Loucy (cell line): ENCODE measurements at regions not wholly inside any gene's neighbourhood (a gene's known extent, or its start where the extent isn't known, plus 50 kb on each side); places are given as distances from the start of the nearest gene placed in this dataset.

Source experiments
- H2AFZ ChIP-seq: fragments of 200-600 bp; sonication (generic); 2 replicates; pipeline ENCODE4 v1.6.0; 2016; ENCODE audit warnings: antibody characterized with exemption, mild to moderate bottlenecking, low read length, moderate library complexity
- H3F3A ChIP-seq: fragments of 200-600 bp; 2 replicates; pipeline ENCODE4 v1.6.0; 2016; ENCODE audit warnings: antibody characterized with exemption, low read depth, mild to moderate bottlenecking
- H3K27me3 ChIP-seq: fragments of 200-600 bp; sonication (generic); 2 replicates; pipeline ENCODE4 v1.6.1; 2014; ENCODE audit warnings: low read length, mild to moderate bottlenecking; ENCODE audit not compliant: insufficient read depth, poor library complexity, severe bottlenecking
- H3K36me3 ChIP-seq: fragments of 200-600 bp; sonication (generic); 2 replicates; pipeline ENCODE4 v1.6.1; 2016; ENCODE audit warnings: low read length; ENCODE audit not compliant: insufficient read depth
- H3K4me1 ChIP-seq: fragments of 200-600 bp; sonication (generic); 2 replicates; pipeline ENCODE4 v1.5.1; 2014; ENCODE audit warnings: low read length, mild to moderate bottlenecking; ENCODE audit not compliant: insufficient read depth, poor library complexity, severe bottlenecking
- H3K4me2 ChIP-seq: fragments of 200-600 bp; sonication (generic); 2 replicates; pipeline ENCODE4 v1.6.0; 2014; ENCODE audit warnings: antibody characterized with exemption, low read length, low read depth, mild to moderate bottlenecking; ENCODE audit not compliant: poor library complexity, severe bottlenecking
- H3K4me3 ChIP-seq: fragments of 200-600 bp; sonication (generic); 2 replicates; pipeline ENCODE4 v1.5.1; 2014; ENCODE audit warnings: low read length, mild to moderate bottlenecking, mixed read lengths; ENCODE audit not compliant: poor library complexity, severe bottlenecking
- H3K79me2 ChIP-seq: fragments of 200-600 bp; sonication (generic); 2 replicates; pipeline ENCODE4 v1.6.1; 2014; ENCODE audit warnings: low read length; ENCODE audit not compliant: insufficient read depth
- H3K9ac ChIP-seq: fragments of 200-600 bp; sonication (generic); 2 replicates; pipeline ENCODE4 v1.6.0; 2014; ENCODE audit warnings: mild to moderate bottlenecking, low read depth, low read length, moderate library complexity; ENCODE audit not compliant: poor library complexity, severe bottlenecking
- H3K9me2 ChIP-seq: fragments of 200-600 bp; sonication (generic); replicated peaks from 2 replicates; pipeline ENCODE4 v1.6.1; 2016; ENCODE audit warnings: low read depth, low read length, mixed read lengths
- H3K9me3 ChIP-seq: fragments of 200-600 bp; sonication (generic); 2 replicates; pipeline ENCODE4 v1.6.1; 2014; ENCODE audit warnings: mild to moderate bottlenecking, antibody characterized with exemption, low read length, low read depth; ENCODE audit not compliant: insufficient read depth
- H4K20me1 ChIP-seq: fragments of 200-600 bp; sonication (generic); 2 replicates; pipeline ENCODE4 v1.6.0; 2014; ENCODE audit warnings: antibody characterized with exemption, low read length, mild to moderate bottlenecking; ENCODE audit not compliant: insufficient read depth, poor library complexity, severe bottlenecking
- EZH2phosphoT487 ChIP-seq: fragments of 200-600 bp; IDR thresholded peaks from 2 replicates; pipeline ENCODE4 v1.6.1; 2018; ENCODE audit warnings: antibody characterized with exemption, mild to moderate bottlenecking, moderate library complexity, borderline replicate concordance
- TF ChIP-seq, protein P1 (sequence below): fragments of 200-600 bp; sonication (generic); conservative IDR thresholded peaks from 2 replicates; pipeline ENCODE4 v1.5.1; 2014; ENCODE audit warnings: mild to moderate bottlenecking, antibody characterized with exemption, low read length

DNA sequence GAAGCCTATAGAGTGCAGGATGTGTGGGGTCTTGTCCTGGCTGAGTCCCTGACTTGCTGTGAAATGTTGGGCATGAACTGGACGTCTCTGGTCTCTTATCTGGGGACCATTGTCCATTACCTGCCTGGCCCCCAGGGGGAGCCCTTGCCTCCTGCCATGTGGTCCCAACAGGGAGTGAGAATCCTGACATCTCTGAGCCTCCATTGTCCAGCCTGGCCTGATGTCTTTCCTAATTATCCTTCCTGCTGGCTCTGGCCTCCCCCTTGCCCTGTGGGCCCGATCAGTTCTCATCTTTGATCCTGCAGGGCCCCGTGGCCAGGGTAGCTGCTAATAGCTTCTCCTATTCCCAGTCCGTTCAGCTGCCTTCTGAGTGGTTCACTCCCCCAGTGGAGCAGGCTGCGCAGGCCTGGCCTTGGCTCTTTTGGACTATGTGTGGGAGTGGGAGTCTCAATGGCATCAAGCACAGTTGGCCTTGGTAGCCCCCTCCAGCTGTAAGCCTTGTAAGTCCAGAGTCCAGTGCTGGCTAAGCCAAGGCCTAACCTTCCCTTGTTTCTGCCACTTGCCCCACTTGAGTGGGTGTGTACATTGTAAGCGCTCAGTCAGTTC lies 77.9 kb upstream of the RALY start:
- Histone ChIP-seq H3K9ac (no peak overlapping the region), H3K4me3 (no peak overlapping the region), H3K9me3 (no peaks in the 10 kb centered on the region), H3K4me2 (no peak overlapping the region), H4K20me1 (no peaks in the 10 kb centered on the region), H3K9me2 (no peaks in the 10 kb centered on the region), H3K36me3 (no peaks in the 10 kb centered on the region), H3F3A (no peaks in the 10 kb centered on the region), H3K79me2 (no peaks in the 10 kb centered on the region), H2AFZ (no peak overlapping the region), H3K4me1 (no peaks in the 10 kb centered on the region), H3K27me3 (no peaks in the 10 kb centered on the region)
- TF ChIP-seq, protein P1, sequence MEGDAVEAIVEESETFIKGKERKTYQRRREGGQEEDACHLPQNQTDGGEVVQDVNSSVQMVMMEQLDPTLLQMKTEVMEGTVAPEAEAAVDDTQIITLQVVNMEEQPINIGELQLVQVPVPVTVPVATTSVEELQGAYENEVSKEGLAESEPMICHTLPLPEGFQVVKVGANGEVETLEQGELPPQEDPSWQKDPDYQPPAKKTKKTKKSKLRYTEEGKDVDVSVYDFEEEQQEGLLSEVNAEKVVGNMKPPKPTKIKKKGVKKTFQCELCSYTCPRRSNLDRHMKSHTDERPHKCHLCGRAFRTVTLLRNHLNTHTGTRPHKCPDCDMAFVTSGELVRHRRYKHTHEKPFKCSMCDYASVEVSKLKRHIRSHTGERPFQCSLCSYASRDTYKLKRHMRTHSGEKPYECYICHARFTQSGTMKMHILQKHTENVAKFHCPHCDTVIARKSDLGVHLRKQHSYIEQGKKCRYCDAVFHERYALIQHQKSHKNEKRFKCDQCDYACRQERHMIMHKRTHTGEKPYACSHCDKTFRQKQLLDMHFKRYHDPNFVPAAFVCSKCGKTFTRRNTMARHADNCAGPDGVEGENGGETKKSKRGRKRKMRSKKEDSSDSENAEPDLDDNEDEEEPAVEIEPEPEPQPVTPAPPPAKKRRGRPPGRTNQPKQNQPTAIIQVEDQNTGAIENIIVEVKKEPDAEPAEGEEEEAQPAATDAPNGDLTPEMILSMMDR = peak; percentile 73
- TF ChIP-seq EZH2phosphoT487 = no peak

DNA sequence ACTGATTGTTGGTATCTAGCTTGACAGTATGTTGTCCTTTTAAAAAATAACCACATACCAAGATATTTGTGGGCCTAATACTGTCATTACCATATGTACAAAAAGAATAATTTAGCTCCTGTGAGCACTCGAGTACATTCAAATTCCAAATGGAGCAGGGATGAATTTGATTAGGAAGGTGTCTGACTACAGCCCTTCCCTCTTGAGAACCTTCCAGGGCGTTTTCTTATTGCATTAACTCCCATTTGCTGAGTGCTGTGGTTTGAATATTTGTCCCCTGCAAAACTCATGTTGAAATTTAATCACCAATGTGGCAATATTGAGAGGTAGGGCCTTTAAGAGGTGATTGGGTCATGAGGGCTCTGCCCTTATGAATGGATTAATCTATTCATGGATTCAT lies 76.9 kb upstream of the RALY start:
- Histone ChIP-seq H3F3A (no peaks in the 10 kb centered on the region), H4K20me1 (no peaks in the 10 kb centered on the region), H3K79me2 (no peaks in the 10 kb centered on the region), H3K4me3 (no peak overlapping the region), H3K9me2 (no peaks in the 10 kb centered on the region), H2AFZ (no peak overlapping the region), H3K36me3 (no peaks in the 10 kb centered on the region), H3K9ac (no peak overlapping the region), H3K4me2 (no peak overlapping the region), H3K27me3 (no peaks in the 10 kb centered on the region), H3K4me1 (no peaks in the 10 kb centered on the region), H3K9me3 (no peaks in the 10 kb centered on the region)
- no peak for TF ChIP-seq EZH2phosphoT487
- TF ChIP-seq, protein P1 = no peak

DNA sequence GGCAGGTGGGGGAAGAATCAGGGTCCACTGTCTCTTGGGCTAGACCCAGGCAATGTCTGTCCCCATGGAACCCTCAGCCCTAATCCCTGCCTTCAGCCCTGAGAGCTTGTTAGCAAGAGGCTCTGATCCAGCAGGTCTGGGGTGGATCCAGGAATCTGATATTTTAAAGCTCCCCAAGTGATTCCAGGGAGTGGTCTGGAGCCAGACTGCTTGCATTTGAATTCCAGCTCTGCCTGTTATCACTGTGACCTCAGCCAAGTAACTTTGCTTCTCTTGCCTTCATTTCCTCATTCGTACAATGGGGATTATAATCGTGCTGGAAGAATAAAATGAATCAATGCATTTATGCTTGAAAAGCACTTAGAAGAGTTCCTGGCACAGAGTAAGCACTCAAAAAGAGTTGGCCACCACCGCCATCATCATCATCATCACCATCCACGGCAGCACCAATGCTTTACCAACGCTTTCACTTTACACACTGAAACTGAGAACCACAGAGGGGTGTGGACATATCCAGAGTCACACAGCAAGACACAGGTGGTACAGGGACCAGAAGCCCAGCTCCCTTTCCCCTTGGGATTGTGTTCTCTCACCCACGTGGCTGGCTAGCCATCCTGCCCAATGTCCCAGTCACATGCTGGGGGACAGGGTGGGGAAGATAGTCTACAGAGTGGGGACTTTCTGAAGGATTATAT lies 75.7 kb upstream of the RALY start:
- H3K27me3 ChIP-seq = no peaks in the 10 kb centered on the region
- no peak overlapping the region for H2AFZ ChIP-seq
- H3F3A ChIP-seq = no peaks in the 10 kb centered on the region
- no peaks in the 10 kb centered on the region for H3K79me2 ChIP-seq
- H3K4me3 ChIP-seq = no peak overlapping the region
- no peaks in the 10 kb centered on the region for H3K36me3 ChIP-seq
- TF ChIP-seq, protein P1 = no peak
- no peak for TF ChIP-seq EZH2phosphoT487
- H3K4me2 ChIP-seq = no peak overlapping the region
- no peaks in the 10 kb centered on the region for H4K20me1 ChIP-seq
- H3K9me3 ChIP-seq = no peaks in the 10 kb centered on the region
- no peaks in the 10 kb centered on the region for H3K4me1 ChIP-seq
- H3K9me2 ChIP-seq = no peaks in the 10 kb centered on the region
- no peak overlapping the region for H3K9ac ChIP-seq
